Fibroblast of villous mesenchyme (primary cell): ENCODE measurements at regions not wholly inside any gene's neighbourhood (a gene's known extent, or its start where the extent isn't known, plus 50 kb on each side); places are given as distances from the start of the nearest gene placed in this dataset.

Source experiments
- DNase-seq: peaks from one replicate; pipeline ENCODE4 v3.0.0-alpha.2; 2010; ENCODE audit warnings: low read depth
- H3K4me3 ChIP-seq: 2 replicates; pipeline ENCODE4 v1.5.1; 2011; ENCODE audit warnings: low read depth, mild to moderate bottlenecking, low read length
- TF ChIP-seq, protein P1 (sequence below): IDR thresholded peaks from 2 replicates; pipeline ENCODE4 v1.5.1; 2012; ENCODE audit warnings: low read depth, mild to moderate bottlenecking, low read length; ENCODE audit not compliant: insufficient read depth

DNA sequence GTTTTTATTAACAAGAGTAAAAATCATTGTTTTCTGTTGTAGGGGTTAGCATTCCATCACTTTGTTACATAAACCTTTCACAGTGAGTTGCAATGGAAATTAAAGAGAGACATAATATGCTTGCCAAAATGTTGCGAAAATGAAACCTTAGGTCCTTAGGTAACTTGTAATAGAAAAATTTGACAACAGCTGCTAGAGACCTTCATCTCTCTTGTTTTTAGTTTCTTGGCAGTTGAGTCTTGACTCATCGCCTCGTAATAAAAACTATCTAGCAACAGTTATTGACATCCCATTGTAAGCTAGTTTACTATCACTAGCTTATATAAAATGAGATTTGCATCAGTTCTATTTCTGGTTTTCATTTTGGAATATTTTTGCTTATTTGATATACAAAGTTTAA lies 179.0 kb upstream of the MMS22L start:
- TF ChIP-seq, protein P1, sequence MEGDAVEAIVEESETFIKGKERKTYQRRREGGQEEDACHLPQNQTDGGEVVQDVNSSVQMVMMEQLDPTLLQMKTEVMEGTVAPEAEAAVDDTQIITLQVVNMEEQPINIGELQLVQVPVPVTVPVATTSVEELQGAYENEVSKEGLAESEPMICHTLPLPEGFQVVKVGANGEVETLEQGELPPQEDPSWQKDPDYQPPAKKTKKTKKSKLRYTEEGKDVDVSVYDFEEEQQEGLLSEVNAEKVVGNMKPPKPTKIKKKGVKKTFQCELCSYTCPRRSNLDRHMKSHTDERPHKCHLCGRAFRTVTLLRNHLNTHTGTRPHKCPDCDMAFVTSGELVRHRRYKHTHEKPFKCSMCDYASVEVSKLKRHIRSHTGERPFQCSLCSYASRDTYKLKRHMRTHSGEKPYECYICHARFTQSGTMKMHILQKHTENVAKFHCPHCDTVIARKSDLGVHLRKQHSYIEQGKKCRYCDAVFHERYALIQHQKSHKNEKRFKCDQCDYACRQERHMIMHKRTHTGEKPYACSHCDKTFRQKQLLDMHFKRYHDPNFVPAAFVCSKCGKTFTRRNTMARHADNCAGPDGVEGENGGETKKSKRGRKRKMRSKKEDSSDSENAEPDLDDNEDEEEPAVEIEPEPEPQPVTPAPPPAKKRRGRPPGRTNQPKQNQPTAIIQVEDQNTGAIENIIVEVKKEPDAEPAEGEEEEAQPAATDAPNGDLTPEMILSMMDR, result no peak
- DNase-seq, result no peak
- H3K4me3 ChIP-seq, result no peak overlapping the region

DNA sequence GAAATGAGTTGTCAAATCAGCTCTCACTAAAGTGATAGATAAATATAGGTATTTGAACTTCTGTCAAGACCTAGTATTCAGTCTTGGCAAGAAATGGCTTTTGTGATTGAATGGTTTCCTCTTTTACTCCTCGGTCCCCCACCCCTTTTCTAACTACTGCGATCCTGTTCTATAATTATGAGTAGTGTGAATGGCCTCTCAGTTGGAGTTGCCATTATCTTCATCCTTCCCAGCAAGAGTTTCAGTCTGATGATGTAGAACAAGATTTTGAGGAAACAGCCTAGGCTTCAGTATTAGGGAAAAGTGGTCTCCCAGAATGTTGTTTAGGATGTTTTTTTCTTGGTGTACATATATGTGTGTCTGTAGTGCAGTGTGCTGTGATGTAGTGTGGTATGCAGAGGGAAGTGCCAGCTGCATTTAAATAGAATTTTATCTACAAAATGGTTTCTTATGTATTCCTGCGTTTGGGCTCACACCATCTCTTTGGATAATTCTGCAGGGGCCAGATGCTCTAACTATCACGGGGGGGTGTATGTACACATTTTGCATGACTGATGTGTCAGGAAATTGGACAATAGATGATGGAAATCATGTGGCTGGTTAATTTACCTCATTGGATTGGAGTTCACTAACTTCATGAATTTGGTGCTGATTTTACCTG lies 180.1 kb upstream of the MMS22L start:
- TF ChIP-seq, protein P1, result no peak
- no peak overlapping the region for H3K4me3 ChIP-seq
- no peak for DNase-seq

DNA sequence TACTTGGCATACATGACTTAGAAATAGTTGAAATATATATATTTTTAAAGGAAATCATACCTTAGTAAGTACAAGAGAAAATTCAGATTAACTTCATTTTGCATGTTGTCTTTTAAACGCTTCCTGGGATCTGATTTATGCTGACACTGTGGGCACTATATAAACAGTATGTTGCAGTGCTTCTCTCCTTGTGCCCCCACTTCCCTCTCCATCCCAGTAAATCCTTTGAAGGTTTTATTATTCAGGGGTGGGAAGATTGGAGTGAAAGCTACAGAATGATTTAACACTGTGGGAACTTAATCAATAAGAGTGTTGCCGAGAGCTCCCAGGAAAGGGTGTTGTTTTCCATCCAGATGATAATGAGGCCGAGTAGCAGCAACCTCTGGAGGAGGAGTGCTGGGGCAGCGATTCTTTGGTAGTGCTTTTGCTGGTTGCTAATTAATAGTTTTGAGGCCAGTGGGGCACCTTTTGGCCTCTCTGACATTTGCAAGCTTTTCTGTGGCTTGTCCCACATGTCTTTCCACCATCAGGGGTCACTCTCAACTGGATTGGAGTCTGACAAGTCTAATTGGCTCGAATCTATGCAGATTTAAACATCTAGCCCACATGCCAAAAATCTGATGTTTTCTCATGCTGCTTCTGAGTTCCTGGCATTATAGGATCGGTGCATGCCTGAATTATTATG lies 183.0 kb upstream of the MMS22L start:
- no peak overlapping the region for H3K4me3 ChIP-seq
- DNase-seq, result no peak
- TF ChIP-seq, protein P1, result no peak

DNA sequence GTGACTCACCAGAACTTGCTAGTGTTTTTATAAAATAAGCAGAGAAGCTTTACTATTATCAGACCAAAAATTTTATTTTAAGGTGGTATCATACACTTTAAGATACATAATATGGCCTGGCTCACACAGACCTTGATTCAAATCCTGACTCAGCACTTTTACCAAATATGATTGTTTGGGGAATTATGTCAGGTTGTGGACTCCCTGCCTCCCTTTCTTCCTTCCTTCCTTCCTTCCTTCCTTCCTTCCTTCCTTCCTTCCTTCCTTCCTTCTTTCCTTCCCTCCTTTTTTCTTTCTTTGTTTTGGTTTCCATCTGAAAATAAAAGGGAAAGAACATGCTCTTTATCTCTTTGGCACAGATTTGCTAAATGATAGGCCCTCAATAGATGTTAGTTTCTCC lies 186.0 kb upstream of the MMS22L start:
- no peak for DNase-seq
- TF ChIP-seq, protein P1, result no peak
- no peak overlapping the region for H3K4me3 ChIP-seq

DNA sequence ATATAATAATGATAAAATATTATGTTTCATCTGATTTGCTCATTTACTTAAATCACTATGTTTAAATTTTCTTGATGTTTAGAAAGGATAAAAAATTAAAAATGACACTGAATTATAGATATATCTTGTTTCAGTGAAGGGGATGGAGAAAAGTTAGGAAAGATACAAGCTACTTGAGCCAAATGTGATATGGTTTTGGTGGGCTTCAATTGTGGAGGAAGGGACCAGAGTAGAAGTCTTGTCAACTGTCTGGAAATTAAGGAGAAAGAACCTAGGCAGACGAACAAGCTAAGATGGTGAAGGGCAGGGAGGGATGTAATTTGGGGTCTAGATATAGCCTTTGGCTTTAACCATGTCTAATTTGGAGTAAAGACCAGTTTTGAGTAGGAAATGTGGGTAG lies 186.4 kb upstream of the MMS22L start:
- no peak overlapping the region for H3K4me3 ChIP-seq
- TF ChIP-seq, protein P1, result no peak
- no peak for DNase-seq

DNA sequence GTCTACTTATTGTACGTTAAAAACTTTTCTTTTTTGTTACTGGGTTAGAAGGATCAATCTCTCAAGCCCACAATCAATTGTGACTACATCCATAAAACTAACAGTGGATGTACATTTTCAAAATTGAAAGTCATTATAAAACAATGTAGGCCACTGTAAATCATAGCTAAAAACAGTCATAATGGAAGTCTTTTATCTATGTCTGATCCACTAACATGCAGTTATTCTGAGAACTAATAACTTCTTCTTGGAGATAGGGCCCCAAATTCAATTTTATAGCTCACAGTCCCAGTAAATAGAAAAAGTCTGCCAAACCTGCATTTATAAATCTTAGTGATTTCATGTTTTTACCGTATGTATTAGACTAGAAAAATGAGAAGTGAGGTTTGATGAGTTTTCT lies 187.3 kb upstream of the MMS22L start:
- TF ChIP-seq, protein P1, result no peak
- DNase-seq, result no peak

More for the DNA sequence above, 187.3 kb upstream of the MMS22L start:
- no peak overlapping the region for H3K4me3 ChIP-seq
